ENCODE measurements at regions not wholly inside any gene's neighbourhood (a gene's known extent, or its start where the extent isn't known, plus 50 kb on each side); places are given as distances from the start of the nearest gene placed in this dataset.

DNA sequence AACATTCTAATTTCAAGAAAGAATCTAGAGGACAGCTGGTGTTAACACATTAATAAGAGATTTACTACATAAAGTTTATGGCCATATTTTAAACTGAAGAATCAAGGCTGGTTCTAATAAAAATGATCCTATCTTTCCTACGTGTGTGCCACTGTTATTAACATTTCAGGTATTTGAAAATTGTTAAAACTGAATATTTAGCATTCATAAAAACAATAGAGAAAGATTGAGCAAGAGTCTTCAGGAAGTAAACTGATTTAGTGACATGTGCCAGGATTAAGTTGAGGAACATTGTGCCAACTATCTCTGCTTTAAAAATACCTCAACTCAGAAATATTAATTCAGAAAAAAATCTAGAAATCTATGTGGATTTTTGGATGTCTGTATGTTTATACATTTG lies 810.1 kb downstream of the FAT4 start:
- TF ChIP-seq ZNF75D (CRISPR knock-in tag; IDR thresholded peaks at IDR 0.05; ENCODE audit: borderline replicate concordance), result no peak
- no peak for TF ChIP-seq ZBTB7A (CRISPR knock-in tag; IDR thresholded peaks at IDR 0.05)
- no peak for TF ChIP-seq REST (IDR thresholded peaks at IDR 0.05; ENCODE audit: borderline replicate concordance in 1 of 2, low read depth in 1 of 2, low read length in 2 of 2)
- TF ChIP-seq CBX1 (IDR thresholded peaks at IDR 0.05; ENCODE audit: low read depth), result no peak
- TF ChIP-seq EZH2 (conservative IDR thresholded peaks at IDR 0.05; ENCODE audit: low read depth, low read length), result no peak
- TF ChIP-seq KAT7 (CRISPR knock-in tag; IDR thresholded peaks at IDR 0.05; ENCODE audit: borderline replicate concordance), result no peak
- TF ChIP-seq ZNF776 (CRISPR knock-in tag; IDR thresholded peaks at IDR 0.05), result no peak
- TF ChIP-seq AKAP8 (CRISPR knock-in tag; IDR thresholded peaks at IDR 0.05), result no peak
- TF ChIP-seq, protein P1, sequence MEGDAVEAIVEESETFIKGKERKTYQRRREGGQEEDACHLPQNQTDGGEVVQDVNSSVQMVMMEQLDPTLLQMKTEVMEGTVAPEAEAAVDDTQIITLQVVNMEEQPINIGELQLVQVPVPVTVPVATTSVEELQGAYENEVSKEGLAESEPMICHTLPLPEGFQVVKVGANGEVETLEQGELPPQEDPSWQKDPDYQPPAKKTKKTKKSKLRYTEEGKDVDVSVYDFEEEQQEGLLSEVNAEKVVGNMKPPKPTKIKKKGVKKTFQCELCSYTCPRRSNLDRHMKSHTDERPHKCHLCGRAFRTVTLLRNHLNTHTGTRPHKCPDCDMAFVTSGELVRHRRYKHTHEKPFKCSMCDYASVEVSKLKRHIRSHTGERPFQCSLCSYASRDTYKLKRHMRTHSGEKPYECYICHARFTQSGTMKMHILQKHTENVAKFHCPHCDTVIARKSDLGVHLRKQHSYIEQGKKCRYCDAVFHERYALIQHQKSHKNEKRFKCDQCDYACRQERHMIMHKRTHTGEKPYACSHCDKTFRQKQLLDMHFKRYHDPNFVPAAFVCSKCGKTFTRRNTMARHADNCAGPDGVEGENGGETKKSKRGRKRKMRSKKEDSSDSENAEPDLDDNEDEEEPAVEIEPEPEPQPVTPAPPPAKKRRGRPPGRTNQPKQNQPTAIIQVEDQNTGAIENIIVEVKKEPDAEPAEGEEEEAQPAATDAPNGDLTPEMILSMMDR (CRISPR knock-in tag; IDR thresholded peaks at IDR 0.05), result no peak
- no peak for TF ChIP-seq ZNF574 (CRISPR knock-in tag; IDR thresholded peaks at IDR 0.05)
- no peak for TF ChIP-seq JUN (CRISPR knock-in tag; IDR thresholded peaks at IDR 0.05)
- TF ChIP-seq CBX5 (CRISPR knock-in tag; IDR thresholded peaks at IDR 0.05; ENCODE audit: borderline replicate concordance), result no peak
- TF ChIP-seq POLR2AphosphoS5 (IDR thresholded peaks at IDR 0.05; ENCODE audit: low read depth, low read length), result no peak
- no peak for TF ChIP-seq ZNF274 (CRISPR knock-in tag; IDR thresholded peaks at IDR 0.05)
